Endothelial cell of umbilical vein (primary cell): ENCODE measurements at regions not wholly inside any gene's neighbourhood (a gene's known extent, or its start where the extent isn't known, plus 50 kb on each side); places are given as distances from the start of the nearest gene placed in this dataset.

Experiments
- BruUV-seq: library from RNA; stranded (reverse); fragments of 400-500 nt; replicated peaks from 2 replicates; lab custom pipeline; 2021; lab: Mats Ljungman, UMichigan
- CTCF ChIA-PET: fragments of 300-600, 350-600 bp; sonication (Branson Sonifier 250); formaldehyde crosslinking; loops from one replicate; lab custom pipeline; 2021; ENCODE audit warnings: antibody characterized with exemption, inconsistent platforms; lab: Charles Lee
- POLR2A ChIA-PET: fragments of 300-600, 350-600 bp; sonication (Branson Sonifier 250); formaldehyde crosslinking; loops from one replicate; lab custom pipeline; 2021; ENCODE audit warnings: antibody characterized with exemption, inconsistent platforms; lab: Charles Lee
- DNase-seq: peaks from one replicate; pipeline ENCODE4 v3.0.0-alpha.2; 2011; ENCODE audit warnings: low read depth, low spot score
- FAIRE-seq: peaks from 2 replicates; lab custom pipeline; 2011; peaks lifted over from hg19 to GRCh38; lab: Jason Lieb, UNC
- H2AFZ ChIP-seq: 2 replicates; pipeline ENCODE4 v1.6.0; 2012; ENCODE audit warnings: low read depth, low read length, control low read depth, inconsistent platforms
- H3K27ac ChIP-seq: 2 replicates; pipeline ENCODE4 v1.5.1; 2011; ENCODE audit warnings: low read depth, mild to moderate bottlenecking, control low read depth, low read length, moderate library complexity; ENCODE audit not compliant: insufficient read depth
- H3K27me3 ChIP-seq, 2 experiments: 2 replicates each; pipeline versions ENCODE4 v1.6.0 to v1.6.1; 2011; ENCODE audit warnings: low read length in 2 of 2, mixed read lengths in 1 of 2; ENCODE audit not compliant: control insufficient read depth in 2 of 2, insufficient read depth in 2 of 2
- H3K36me3 ChIP-seq, 2 experiments: 2 replicates in 1 of 2; 3 replicates in 1 of 2; pipeline ENCODE4 v1.5.1; 2011; ENCODE audit warnings: low read length in 2 of 2, mild to moderate bottlenecking in 1 of 2, moderate library complexity in 1 of 2; ENCODE audit not compliant: control insufficient read depth in 2 of 2, insufficient read depth in 2 of 2; ENCODE audit errors: extremely low read depth in 1 of 2
- H3K4me1 ChIP-seq: 3 replicates; pipeline ENCODE4 v1.5.1; 2011; ENCODE audit warnings: mild to moderate bottlenecking, low read length; ENCODE audit not compliant: control insufficient read depth, insufficient read depth; ENCODE audit errors: extremely low read depth
- H3K4me2 ChIP-seq: 2 replicates; pipeline ENCODE4 v1.6.1; 2011; ENCODE audit warnings: low read length, control low read depth, mixed read lengths; ENCODE audit not compliant: insufficient read depth
- H3K4me3 ChIP-seq, 3 experiments: fragments of 200-600 bp in 1 of 3; sonication (generic), shearing (Covaris generic) in 1 of 3; replicated peaks in 1 of 3; 2 replicates each; pipeline ENCODE4 v1.5.1; 2011 to 2016; ENCODE audit warnings: control low read depth in 3 of 3, low read length in 3 of 3, mild to moderate bottlenecking in 2 of 3, inconsistent platforms in 1 of 3, low read depth in 1 of 3, moderate library complexity in 1 of 3; ENCODE audit not compliant: insufficient read depth in 1 of 3
- H3K79me2 ChIP-seq: 2 replicates; pipeline ENCODE4 v1.6.0; 2012; ENCODE audit warnings: low read length, inconsistent platforms; ENCODE audit not compliant: control insufficient read depth, insufficient read depth
- H3K9ac ChIP-seq: replicated peaks from 2 replicates; pipeline ENCODE3; 2011; ENCODE audit warnings: low read length, control low read depth; ENCODE audit not compliant: insufficient read depth; ENCODE audit errors: extremely low read depth
- H3K9me1 ChIP-seq: replicated peaks from 3 replicates; pipeline ENCODE4 v1.6.0; 2011; ENCODE audit warnings: mild to moderate bottlenecking, low read length; ENCODE audit not compliant: control insufficient read depth, insufficient read depth; ENCODE audit errors: extremely low read depth
- H3K9me3 ChIP-seq: replicated peaks from 2 replicates; pipeline ENCODE4 v1.5.1; 2012; ENCODE audit warnings: low read length, inconsistent platforms; ENCODE audit not compliant: control insufficient read depth, insufficient read depth
- H4K20me1 ChIP-seq: replicated peaks from 2 replicates; pipeline ENCODE3; 2011; ENCODE audit warnings: mild to moderate bottlenecking, low read length; ENCODE audit not compliant: control insufficient read depth, insufficient read depth; ENCODE audit errors: extremely low read depth
- EZH2 ChIP-seq: IDR thresholded peaks from 2 replicates; pipeline ENCODE4 v1.6.1; 2012; ENCODE audit warnings: borderline replicate concordance, low read depth, mild to moderate bottlenecking, moderate library complexity, low read length, inconsistent platforms; ENCODE audit not compliant: severe bottlenecking
- GATA2 ChIP-seq: IDR thresholded peaks from 2 replicates; pipeline ENCODE4 v1.7.0; 2011; ENCODE audit warnings: low read depth, mild to moderate bottlenecking, moderate library complexity, mixed read lengths, low read length; ENCODE audit not compliant: insufficient read length, insufficient read depth
- JUN ChIP-seq: IDR thresholded peaks from 2 replicates; pipeline ENCODE4 v1.6.1; 2011; ENCODE audit warnings: borderline replicate concordance, low read depth; ENCODE audit not compliant: insufficient read length, insufficient read depth
- MYC ChIP-seq: IDR thresholded peaks from one replicate; pipeline ENCODE4 v1.6.1; 2011; ENCODE audit warnings: mild to moderate bottlenecking, low read depth, low read length
- POLR2A ChIP-seq: IDR thresholded peaks from 2 replicates; pipeline ENCODE4 v1.6.1; 2012; ENCODE audit warnings: low read depth, mild to moderate bottlenecking, control low read depth, low read length
- POLR2AphosphoS5 ChIP-seq: IDR thresholded peaks from 2 replicates; pipeline ENCODE4 v1.6.1; 2012; ENCODE audit warnings: low read depth, mild to moderate bottlenecking, control low read depth, low read length, moderate library complexity; ENCODE audit not compliant: insufficient read depth
- dilution Hi-C: fragments of 300-500 bp; cut with MboI; formaldehyde crosslinking; loops from one replicate; pipeline ENCODE4 v1.15.0; 2019; ENCODE audit warnings: low sequenced_read_pairs; ENCODE audit not compliant: extremely low pct_ligation_motif_present
- intact Hi-C: fragments of 100-400 bp; cut with micrococcal nuclease; formaldehyde crosslinking; loops from one replicate; pipeline ENCODE4 v1.10.0; 2022
- TF ChIP-seq, protein P1 (sequence below), 2 donors: IDR thresholded peaks; 1 replicate in 1 of 2; 2 replicates in 1 of 2; pipeline ENCODE4 v1.5.1; 2011; ENCODE audit warnings: low read length in 2 of 2, mild to moderate bottlenecking in 2 of 2, moderate library complexity in 2 of 2, control low read depth in 1 of 2, inconsistent platforms in 1 of 2, low read depth in 1 of 2; ENCODE audit not compliant: insufficient read depth in 1 of 2; ENCODE audit errors: extremely low read depth in 1 of 2
- TF ChIP-seq, protein P2 (sequence below): IDR thresholded peaks from 2 replicates; pipeline ENCODE4 v1.6.1; 2011; ENCODE audit not compliant: insufficient read depth, insufficient read length

DNA sequence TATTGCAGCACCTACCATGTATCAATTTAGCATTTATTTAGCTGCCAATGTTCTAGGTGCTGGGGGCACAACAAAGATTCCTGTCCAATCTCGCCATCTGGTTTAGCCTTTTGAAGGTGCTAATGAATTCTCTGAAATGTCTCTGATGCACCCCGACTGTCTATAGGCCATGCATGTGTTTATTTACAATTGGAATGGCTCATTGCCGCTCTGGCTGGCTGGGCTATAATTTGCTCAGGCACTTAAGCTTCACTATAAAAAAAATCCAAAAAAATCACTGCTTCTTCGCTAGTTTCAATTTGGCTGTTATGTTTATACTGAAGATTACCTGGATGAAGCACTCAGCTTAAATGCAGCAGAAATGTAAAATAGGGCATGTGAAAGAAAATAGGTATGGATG, 115.0 kb upstream of the PAX6 start:
- Histone ChIP-seq H3K9me1 (no peaks in the 10 kb centered on the region), H3K9me3 (no peaks in the 10 kb centered on the region), H3K36me3 (no peaks in the 10 kb centered on the region), H3K9ac (no peak overlapping the region), H4K20me1 (no peaks in the 10 kb centered on the region), H2AFZ (no peak overlapping the region), H3K4me3 (no peak overlapping the region), H3K27ac (no peak overlapping the region), H3K27me3 (no peaks in the 10 kb centered on the region), H3K4me1 (no peaks in the 10 kb centered on the region), H3K79me2 (no peaks in the 10 kb centered on the region), H3K4me2 (no peak overlapping the region)
- ChIA-PET CTCF (no interaction called here), POLR2A (no interaction called here)
- intact Hi-C loops: no loop called here
- TF ChIP-seq JUN: no peak
- TF ChIP-seq POLR2AphosphoS5: no peak
- no peak for TF ChIP-seq POLR2A
- TF ChIP-seq MYC: no peak
- TF ChIP-seq, protein P1, sequence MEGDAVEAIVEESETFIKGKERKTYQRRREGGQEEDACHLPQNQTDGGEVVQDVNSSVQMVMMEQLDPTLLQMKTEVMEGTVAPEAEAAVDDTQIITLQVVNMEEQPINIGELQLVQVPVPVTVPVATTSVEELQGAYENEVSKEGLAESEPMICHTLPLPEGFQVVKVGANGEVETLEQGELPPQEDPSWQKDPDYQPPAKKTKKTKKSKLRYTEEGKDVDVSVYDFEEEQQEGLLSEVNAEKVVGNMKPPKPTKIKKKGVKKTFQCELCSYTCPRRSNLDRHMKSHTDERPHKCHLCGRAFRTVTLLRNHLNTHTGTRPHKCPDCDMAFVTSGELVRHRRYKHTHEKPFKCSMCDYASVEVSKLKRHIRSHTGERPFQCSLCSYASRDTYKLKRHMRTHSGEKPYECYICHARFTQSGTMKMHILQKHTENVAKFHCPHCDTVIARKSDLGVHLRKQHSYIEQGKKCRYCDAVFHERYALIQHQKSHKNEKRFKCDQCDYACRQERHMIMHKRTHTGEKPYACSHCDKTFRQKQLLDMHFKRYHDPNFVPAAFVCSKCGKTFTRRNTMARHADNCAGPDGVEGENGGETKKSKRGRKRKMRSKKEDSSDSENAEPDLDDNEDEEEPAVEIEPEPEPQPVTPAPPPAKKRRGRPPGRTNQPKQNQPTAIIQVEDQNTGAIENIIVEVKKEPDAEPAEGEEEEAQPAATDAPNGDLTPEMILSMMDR (IDR thresholded peaks at IDR 0.05; ENCODE audit: extremely low read depth in 1 of 2, insufficient read depth in 1 of 2, low read depth in 1 of 2, low read length in 2 of 2): no peak
- TF ChIP-seq, protein P2, sequence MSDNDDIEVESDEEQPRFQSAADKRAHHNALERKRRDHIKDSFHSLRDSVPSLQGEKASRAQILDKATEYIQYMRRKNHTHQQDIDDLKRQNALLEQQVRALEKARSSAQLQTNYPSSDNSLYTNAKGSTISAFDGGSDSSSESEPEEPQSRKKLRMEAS: no peak
- no peak for TF ChIP-seq EZH2
- no peak for TF ChIP-seq GATA2
- dilution Hi-C loops: no loop called here
- BruUV-seq: no TSS peak
- FAIRE-seq (no peak), DNase-seq (no peak)
